Panc1 (cell line): ENCODE measurements at regions not wholly inside any gene's neighbourhood (a gene's known extent, or its start where the extent isn't known, plus 50 kb on each side); places are given as distances from the start of the nearest gene placed in this dataset.

Experiments
- ATAC-seq: fragments of 200-7000 bp; cut with Tn5 transposase; 2 replicates; pipeline ENCODE4 v1.9.1; 2020; ENCODE audit warnings: mild to moderate bottlenecking, moderate library complexity
- BruUV-seq: library from RNA; stranded (reverse); fragments of 400-500 nt; replicated peaks from 2 replicates; lab custom pipeline; 2021; lab: Mats Ljungman, UMichigan
- CTCF ChIA-PET: fragments of 300-600 bp; sonication (Branson Sonifier 250); formaldehyde crosslinking; loops from one replicate; lab custom pipeline; 2022; ENCODE audit warnings: antibody characterized with exemption; lab: Charles Lee
- POLR2A ChIA-PET: fragments of 300-600 bp; sonication (Branson Sonifier 250); formaldehyde crosslinking; loops from one replicate; lab custom pipeline; 2022; ENCODE audit warnings: antibody characterized with exemption; lab: Charles Lee
- DNase-seq: peaks from one replicate; pipeline ENCODE4 v3.0.0-alpha.2; 2010; ENCODE audit warnings: low read depth, low spot score
- H3K27ac ChIP-seq: 2 replicates; pipeline ENCODE4 v1.5.1; 2011; ENCODE audit warnings: mild to moderate bottlenecking, low read length, inconsistent platforms
- H3K27me3 ChIP-seq: fragments of 200-500 bp; sonication (Bioruptor generic); 2 replicates; pipeline ENCODE4 v1.6.0; 2014; ENCODE audit warnings: low read length, inconsistent platforms; ENCODE audit not compliant: control insufficient read depth, insufficient read depth
- H3K36me3 ChIP-seq: fragments of 200-500 bp; sonication (Bioruptor generic); 2 replicates; pipeline ENCODE4 v1.5.1; 2014; ENCODE audit warnings: inconsistent platforms, mild to moderate bottlenecking, low read length, moderate library complexity; ENCODE audit not compliant: control insufficient read depth, insufficient read depth
- H3K4me1 ChIP-seq: 2 replicates; pipeline ENCODE4 v1.5.1; 2011; ENCODE audit warnings: inconsistent platforms, mild to moderate bottlenecking, low read length, moderate library complexity; ENCODE audit not compliant: control insufficient read depth, insufficient read depth
- H3K4me3 ChIP-seq, 2 experiments: 2 replicates each; pipeline ENCODE4 v1.5.1; 2011 to 2012; ENCODE audit warnings: low read depth in 2 of 2, low read length in 2 of 2, mild to moderate bottlenecking in 2 of 2, inconsistent platforms in 1 of 2, moderate library complexity in 1 of 2
- H3K9me3 ChIP-seq: fragments of 200-500 bp; sonication (Bioruptor generic); 2 replicates; pipeline ENCODE4 v1.5.1; 2014; ENCODE audit warnings: low read depth, mild to moderate bottlenecking, inconsistent platforms, low read length, moderate library complexity; ENCODE audit not compliant: control insufficient read depth, insufficient read depth
- CTCF ChIP-seq: fragments of 450-650 bp; IDR thresholded peaks from 2 replicates; pipeline ENCODE4 v1.5.1; 2017; ENCODE audit warnings: mild to moderate bottlenecking
- POLR2AphosphoS5 ChIP-seq: IDR thresholded peaks from 2 replicates; pipeline ENCODE4 v1.6.1; 2012; ENCODE audit warnings: mild to moderate bottlenecking, low read depth, low read length, moderate library complexity
- SIN3A ChIP-seq: IDR thresholded peaks from 2 replicates; pipeline ENCODE4 v1.6.1; 2012; ENCODE audit warnings: low read depth, mild to moderate bottlenecking, low read length, moderate library complexity, borderline replicate concordance; ENCODE audit not compliant: insufficient read depth
- TCF7L2 ChIP-seq: IDR thresholded peaks from 2 replicates; pipeline ENCODE4 v1.6.1; 2011; ENCODE audit warnings: mild to moderate bottlenecking, low read depth, low read length, inconsistent platforms
- in situ Hi-C: cut with HindIII; loops from 2 replicates; pipeline ENCODE4 v1.10.0; 2016; ENCODE audit warnings: low sequenced_read_pairs, low pct_unique_long_range_greater_than_20kb
- intact Hi-C: fragments of 100-400 bp; cut with micrococcal nuclease; formaldehyde crosslinking; loops from one replicate; pipeline ENCODE4 v1.10.0; 2022; ENCODE audit not compliant: unreplicated experiment
- TF ChIP-seq, protein P1 (sequence below), 2 experiments: IDR thresholded peaks; 2 replicates each; pipeline ENCODE4 v1.6.1; 2011 to 2012; ENCODE audit warnings: low read depth in 2 of 2, control low read depth in 1 of 2, low read length in 1 of 2, mild to moderate bottlenecking in 1 of 2, moderate library complexity in 1 of 2; ENCODE audit not compliant: insufficient read depth in 1 of 2

GRCh38 chr5:60280943-60281342 lies 387.4 kb upstream of the PDE4D start:
- no peak for ATAC-seq
- TF ChIP-seq, protein P1, sequence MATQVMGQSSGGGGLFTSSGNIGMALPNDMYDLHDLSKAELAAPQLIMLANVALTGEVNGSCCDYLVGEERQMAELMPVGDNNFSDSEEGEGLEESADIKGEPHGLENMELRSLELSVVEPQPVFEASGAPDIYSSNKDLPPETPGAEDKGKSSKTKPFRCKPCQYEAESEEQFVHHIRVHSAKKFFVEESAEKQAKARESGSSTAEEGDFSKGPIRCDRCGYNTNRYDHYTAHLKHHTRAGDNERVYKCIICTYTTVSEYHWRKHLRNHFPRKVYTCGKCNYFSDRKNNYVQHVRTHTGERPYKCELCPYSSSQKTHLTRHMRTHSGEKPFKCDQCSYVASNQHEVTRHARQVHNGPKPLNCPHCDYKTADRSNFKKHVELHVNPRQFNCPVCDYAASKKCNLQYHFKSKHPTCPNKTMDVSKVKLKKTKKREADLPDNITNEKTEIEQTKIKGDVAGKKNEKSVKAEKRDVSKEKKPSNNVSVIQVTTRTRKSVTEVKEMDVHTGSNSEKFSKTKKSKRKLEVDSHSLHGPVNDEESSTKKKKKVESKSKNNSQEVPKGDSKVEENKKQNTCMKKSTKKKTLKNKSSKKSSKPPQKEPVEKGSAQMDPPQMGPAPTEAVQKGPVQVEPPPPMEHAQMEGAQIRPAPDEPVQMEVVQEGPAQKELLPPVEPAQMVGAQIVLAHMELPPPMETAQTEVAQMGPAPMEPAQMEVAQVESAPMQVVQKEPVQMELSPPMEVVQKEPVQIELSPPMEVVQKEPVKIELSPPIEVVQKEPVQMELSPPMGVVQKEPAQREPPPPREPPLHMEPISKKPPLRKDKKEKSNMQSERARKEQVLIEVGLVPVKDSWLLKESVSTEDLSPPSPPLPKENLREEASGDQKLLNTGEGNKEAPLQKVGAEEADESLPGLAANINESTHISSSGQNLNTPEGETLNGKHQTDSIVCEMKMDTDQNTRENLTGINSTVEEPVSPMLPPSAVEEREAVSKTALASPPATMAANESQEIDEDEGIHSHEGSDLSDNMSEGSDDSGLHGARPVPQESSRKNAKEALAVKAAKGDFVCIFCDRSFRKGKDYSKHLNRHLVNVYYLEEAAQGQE (IDR thresholded peaks at IDR 0.05; ENCODE audit: insufficient read depth in 1 of 2, low read depth in 2 of 2, low read length in 1 of 2): no peak
- TF ChIP-seq TCF7L2 (no peak), POLR2AphosphoS5 (no peak), SIN3A (no peak), CTCF (no peak)
- Histone ChIP-seq H3K27ac (no peak overlapping the region), H3K4me3 (no peak overlapping the region), H3K4me1 (no peaks in the 10 kb centered on the region), H3K36me3 (no peaks in the 10 kb centered on the region), H3K27me3 (no peaks in the 10 kb centered on the region), H3K9me3 (no peaks in the 10 kb centered on the region)
- in situ Hi-C loops: no loop called here
- BruUV-seq: no TSS peak
- ChIA-PET CTCF (no interaction called here), POLR2A (no interaction called here)
- DNase-seq: no peak
- intact Hi-C loops: no loop called here

DNA sequence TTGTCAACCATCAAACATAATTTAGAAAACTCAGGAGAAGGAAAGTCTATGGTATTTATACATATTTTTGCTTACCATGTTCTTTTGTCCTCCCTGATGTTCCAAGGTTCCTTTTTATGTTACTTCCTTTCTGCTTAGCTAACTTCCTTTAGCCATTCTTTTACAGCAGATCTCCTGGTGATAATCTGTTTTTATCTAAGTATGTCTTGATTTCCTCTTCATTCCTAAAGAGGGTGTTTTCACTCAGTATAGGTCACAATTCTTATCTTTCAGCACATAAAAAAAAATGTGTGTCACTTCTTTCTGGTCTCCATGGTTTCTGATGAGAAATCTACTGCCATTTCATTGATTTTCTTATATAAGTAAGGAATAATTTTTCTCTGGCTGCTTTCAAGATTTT lies 384.4 kb upstream of the PDE4D start:
- in situ Hi-C loops: no loop called here
- H3K4me1 ChIP-seq: no peaks in the 10 kb centered on the region
- POLR2A ChIA-PET: no interaction called here
- no TSS peak for BruUV-seq
- H3K4me3 ChIP-seq: no peak overlapping the region
- H3K27me3 ChIP-seq: no peaks in the 10 kb centered on the region
- ATAC-seq (no peak), DNase-seq (no peak)
- intact Hi-C loops: no loop called here
- CTCF ChIA-PET: no interaction called here
- no peaks in the 10 kb centered on the region for H3K36me3 ChIP-seq
- no peak for TF ChIP-seq TCF7L2
- TF ChIP-seq, protein P1 (IDR thresholded peaks at IDR 0.05; ENCODE audit: insufficient read depth in 1 of 2, low read depth in 2 of 2, low read length in 1 of 2): no peak
- TF ChIP-seq SIN3A: no peak
- no peak for TF ChIP-seq POLR2AphosphoS5
- no peak for TF ChIP-seq CTCF
- H3K27ac ChIP-seq: no peak overlapping the region
- no peaks in the 10 kb centered on the region for H3K9me3 ChIP-seq
